ENCODE measurements at regions not wholly inside any gene's neighbourhood (a gene's known extent, or its start where the extent isn't known, plus 50 kb on each side); places are given as distances from the start of the nearest gene placed in this dataset.

DNA sequence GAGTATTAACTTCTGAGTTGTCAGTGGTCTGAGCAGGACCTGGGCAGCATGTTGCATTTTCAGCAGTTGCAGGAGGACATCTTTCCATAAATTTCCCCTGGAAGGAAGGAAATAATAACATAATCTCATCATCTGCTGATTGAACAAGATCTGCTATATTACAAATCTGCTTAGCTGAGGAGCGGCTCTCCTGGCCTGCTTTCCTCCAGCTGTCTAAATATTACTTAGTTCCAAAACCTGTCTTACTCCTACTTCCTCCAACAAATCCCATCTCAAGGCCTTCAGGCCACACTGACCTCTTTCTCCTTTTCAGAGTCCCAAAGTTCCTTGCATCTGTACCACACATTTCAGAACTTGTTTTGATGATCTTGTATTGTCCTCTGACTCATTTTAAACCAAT is 364.4 kb upstream of the MCTP2 start:
- Histone ChIP-seq H3K27me3 (ENCODE audit: insufficient read depth, low read depth, severe bottlenecking) (peaks cover 53% of the 10 kb centered on the region), H3K27ac (no peak overlapping the region), H3K36me3 (no peaks in the 10 kb centered on the region), H3K4me3 (ENCODE audit: low read depth, low read length) (no peak overlapping the region), H3K9me3 (ENCODE audit: severe bottlenecking) (no peaks in the 10 kb centered on the region)
- no peak for DNase-seq
- TF ChIP-seq, protein P1, sequence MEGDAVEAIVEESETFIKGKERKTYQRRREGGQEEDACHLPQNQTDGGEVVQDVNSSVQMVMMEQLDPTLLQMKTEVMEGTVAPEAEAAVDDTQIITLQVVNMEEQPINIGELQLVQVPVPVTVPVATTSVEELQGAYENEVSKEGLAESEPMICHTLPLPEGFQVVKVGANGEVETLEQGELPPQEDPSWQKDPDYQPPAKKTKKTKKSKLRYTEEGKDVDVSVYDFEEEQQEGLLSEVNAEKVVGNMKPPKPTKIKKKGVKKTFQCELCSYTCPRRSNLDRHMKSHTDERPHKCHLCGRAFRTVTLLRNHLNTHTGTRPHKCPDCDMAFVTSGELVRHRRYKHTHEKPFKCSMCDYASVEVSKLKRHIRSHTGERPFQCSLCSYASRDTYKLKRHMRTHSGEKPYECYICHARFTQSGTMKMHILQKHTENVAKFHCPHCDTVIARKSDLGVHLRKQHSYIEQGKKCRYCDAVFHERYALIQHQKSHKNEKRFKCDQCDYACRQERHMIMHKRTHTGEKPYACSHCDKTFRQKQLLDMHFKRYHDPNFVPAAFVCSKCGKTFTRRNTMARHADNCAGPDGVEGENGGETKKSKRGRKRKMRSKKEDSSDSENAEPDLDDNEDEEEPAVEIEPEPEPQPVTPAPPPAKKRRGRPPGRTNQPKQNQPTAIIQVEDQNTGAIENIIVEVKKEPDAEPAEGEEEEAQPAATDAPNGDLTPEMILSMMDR (IDR thresholded peaks at IDR 0.05; ENCODE audit: low read depth, low read length) = no peak

DNA sequence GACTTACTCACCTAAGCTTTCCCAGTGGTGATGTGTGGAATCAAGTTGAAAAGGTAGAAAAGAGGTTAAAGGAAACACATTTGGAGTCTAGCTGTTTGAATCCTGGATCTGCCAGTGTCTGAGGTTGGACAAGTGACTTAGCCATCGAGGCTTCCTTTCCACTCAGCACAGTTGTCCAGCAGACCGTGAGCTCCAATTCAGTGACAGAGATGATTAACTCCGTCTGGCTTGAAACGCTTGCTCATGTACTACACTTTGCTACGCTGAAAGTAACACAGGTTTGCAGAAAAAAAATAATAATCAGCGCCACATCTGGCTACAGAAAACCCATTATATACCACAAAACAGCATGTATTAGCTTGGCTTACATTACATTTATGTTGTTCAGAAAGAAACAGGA is 364.9 kb upstream of the MCTP2 start:
- Histone ChIP-seq H3K4me3 (ENCODE audit: low read depth, low read length) (no peak overlapping the region), H3K27me3 (ENCODE audit: insufficient read depth, low read depth, severe bottlenecking) (peaks cover 53% of the 10 kb centered on the region), H3K9me3 (ENCODE audit: severe bottlenecking) (no peaks in the 10 kb centered on the region), H3K27ac (no peak overlapping the region), H3K36me3 (no peaks in the 10 kb centered on the region)
- TF ChIP-seq, protein P1 (IDR thresholded peaks at IDR 0.05; ENCODE audit: low read depth, low read length) = no peak
- DNase-seq = no peak

DNA sequence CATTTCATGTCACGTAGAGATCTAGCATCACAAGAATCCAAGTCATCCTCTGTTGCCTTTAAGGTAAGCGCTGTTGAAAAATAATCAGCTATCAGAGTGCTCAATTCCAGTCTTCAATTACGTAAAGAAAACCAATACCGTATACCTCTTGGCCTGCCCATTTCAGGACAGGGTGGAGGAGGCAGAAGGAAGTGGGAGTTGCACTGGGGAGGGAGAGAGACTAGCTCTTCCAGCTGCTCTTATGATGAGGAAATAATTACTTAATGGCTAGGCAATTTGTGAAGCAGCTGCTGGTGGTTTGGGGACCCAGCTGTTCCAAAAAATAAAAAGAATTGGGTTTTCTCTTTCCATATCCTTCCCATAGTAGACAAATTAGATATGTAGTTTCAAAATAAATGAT is 365.8 kb upstream of the MCTP2 start:
- Histone ChIP-seq H3K4me3 (ENCODE audit: low read depth, low read length) (no peak overlapping the region), H3K27ac (no peak overlapping the region), H3K36me3 (no peaks in the 10 kb centered on the region), H3K9me3 (ENCODE audit: severe bottlenecking) (no peaks in the 10 kb centered on the region), H3K27me3 (ENCODE audit: insufficient read depth, low read depth, severe bottlenecking) (peaks cover 59% of the 10 kb centered on the region)
- DNase-seq = no peak
- TF ChIP-seq, protein P1 (IDR thresholded peaks at IDR 0.05; ENCODE audit: low read depth, low read length) = no peak

DNA sequence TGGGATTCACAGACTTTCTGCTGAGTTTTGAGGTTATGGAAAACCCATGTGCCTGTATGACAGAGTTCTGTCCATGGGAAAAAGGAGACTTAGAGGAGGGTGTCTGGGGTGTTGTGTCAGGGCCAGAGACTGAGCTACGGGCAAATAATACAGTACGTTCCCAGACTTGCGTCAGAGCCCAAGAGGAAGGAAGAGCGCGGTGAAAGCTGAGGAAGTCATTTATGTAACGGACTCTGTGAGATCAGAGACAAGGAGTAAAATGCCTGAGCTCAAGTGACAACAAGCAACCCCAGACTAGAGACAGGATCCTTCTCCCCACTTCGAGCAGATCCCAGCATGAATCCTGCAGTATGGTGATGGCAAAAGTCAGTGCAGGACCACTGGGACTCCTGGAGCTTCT is 368.6 kb upstream of the MCTP2 start:
- no peaks in the 10 kb centered on the region for H3K36me3 ChIP-seq
- peaks cover 79% of the 10 kb centered on the region for H3K27me3 ChIP-seq (ENCODE audit: insufficient read depth, low read depth, severe bottlenecking)
- H3K27ac ChIP-seq = no peak overlapping the region
- H3K4me3 ChIP-seq (ENCODE audit: low read depth, low read length) = no peak overlapping the region
- TF ChIP-seq, protein P1 (IDR thresholded peaks at IDR 0.05; ENCODE audit: low read depth, low read length) = no peak
- H3K9me3 ChIP-seq (ENCODE audit: severe bottlenecking) = no peaks in the 10 kb centered on the region
- no peak for DNase-seq

DNA sequence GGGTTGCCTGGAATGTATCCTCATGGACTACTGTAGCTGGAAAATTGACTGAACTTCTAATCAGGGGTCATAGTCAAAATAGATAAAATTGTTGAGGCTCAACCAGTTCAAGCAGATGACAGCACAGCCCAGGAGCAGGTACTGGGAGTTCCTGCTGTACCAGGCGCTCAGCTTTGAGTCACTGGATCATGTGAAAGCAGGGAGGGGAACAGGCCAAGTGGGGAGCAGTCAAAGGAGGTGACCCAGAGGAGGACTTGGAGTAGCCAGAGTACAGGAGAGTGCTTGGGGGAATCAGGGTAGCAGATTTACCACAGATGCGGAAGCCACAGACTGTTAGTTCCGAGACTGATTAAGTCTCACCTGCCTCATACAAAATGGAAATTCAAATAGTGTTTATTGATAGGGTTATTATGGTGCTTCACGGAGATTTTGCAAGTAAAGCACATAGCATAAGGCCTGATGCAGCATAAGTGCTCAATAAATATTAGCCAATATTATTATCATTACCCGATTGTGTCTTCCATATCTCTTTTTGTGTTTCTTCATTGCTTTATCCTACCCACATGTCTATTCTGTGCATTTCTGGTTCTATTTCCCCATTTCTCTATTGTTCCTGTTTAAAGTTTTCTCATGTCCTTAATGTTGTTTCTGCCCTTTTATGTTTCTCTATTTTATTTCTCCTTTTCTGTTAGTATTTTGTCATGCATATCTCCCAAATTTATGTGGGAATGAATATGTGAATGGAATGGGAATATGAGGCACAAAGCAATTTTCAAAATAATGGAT is 369.2 kb upstream of the MCTP2 start:
- H3K27me3 ChIP-seq (ENCODE audit: insufficient read depth, low read depth, severe bottlenecking) = peaks cover 77% of the 10 kb centered on the region
- DNase-seq = no peak
- H3K27ac ChIP-seq = no peak overlapping the region
- H3K9me3 ChIP-seq (ENCODE audit: severe bottlenecking) = no peaks in the 10 kb centered on the region
- no peak overlapping the region for H3K4me3 ChIP-seq (ENCODE audit: low read depth, low read length)
- H3K36me3 ChIP-seq = no peaks in the 10 kb centered on the region
- TF ChIP-seq, protein P1 (IDR thresholded peaks at IDR 0.05; ENCODE audit: low read depth, low read length) = no peak

DNA sequence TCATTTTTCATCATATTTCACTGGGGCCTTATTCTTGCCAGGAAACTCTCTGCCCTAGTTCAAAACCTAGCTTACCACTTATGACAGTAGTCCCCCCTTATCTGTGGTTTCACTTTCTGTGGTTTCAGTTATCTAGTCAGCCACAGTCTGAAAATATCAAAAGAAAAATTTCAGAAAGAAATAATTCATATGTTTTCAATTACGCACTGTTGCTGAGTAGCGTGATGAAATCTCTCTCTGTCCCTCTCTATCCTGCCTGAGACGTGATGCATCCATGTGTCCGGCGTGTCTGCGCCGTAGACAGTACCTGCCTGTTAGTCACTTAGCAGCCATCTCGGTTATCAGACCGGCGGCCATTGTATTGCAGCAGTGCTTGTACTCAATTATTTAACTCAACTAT is 369.9 kb upstream of the MCTP2 start:
- DNase-seq = no peak
- no peaks in the 10 kb centered on the region for H3K36me3 ChIP-seq
- H3K4me3 ChIP-seq (ENCODE audit: low read depth, low read length) = no peak overlapping the region
- peaks cover 77% of the 10 kb centered on the region for H3K27me3 ChIP-seq (ENCODE audit: insufficient read depth, low read depth, severe bottlenecking)
- TF ChIP-seq, protein P1 (IDR thresholded peaks at IDR 0.05; ENCODE audit: low read depth, low read length) = no peak
- no peaks in the 10 kb centered on the region for H3K9me3 ChIP-seq (ENCODE audit: severe bottlenecking)
- no peak overlapping the region for H3K27ac ChIP-seq
